Stimulated activated CD8-positive, alpha-beta memory T cell treated with anti-CD3 and anti-CD28 coated beads, Interleukin-4, amount 100 ng/mL, for 48 hours (primary cell): ENCODE measurements at regions not wholly inside any gene's neighbourhood (a gene's known extent, or its start where the extent isn't known, plus 50 kb on each side); places are given as distances from the start of the nearest gene placed in this dataset.

ENCODE experiments used
- DNase-seq: peaks from one replicate; pipeline ENCODE4 v3.0.0-alpha.2; 2020

GRCh38 chr16:86919578-86920305 is 341.4 kb downstream of the FOXL1 start:
- no peak for DNase-seq

GRCh38 chr16:86921289-86921688 is 342.9 kb downstream of the FOXL1 start:
- no peak for DNase-seq

GRCh38 chr16:86922311-86922710 is 344.0 kb downstream of the FOXL1 start:
- DNase-seq = no peak

- no peak for DNase-seq
Measured at GRCh38 chr16:86923656-86924055, 345.3 kb downstream of the FOXL1 start.

- DNase-seq = no peak
Measured at GRCh38 chr16:86924537-86924936, 346.2 kb downstream of the FOXL1 start.

GRCh38 chr16:86925067-86925791 is 346.9 kb downstream of the FOXL1 start:
- no peak for DNase-seq

GRCh38 chr16:86926181-86927094 is 348.1 kb downstream of the FOXL1 start:
- no peak for DNase-seq

GRCh38 chr16:86927699-86928098 is 349.4 kb downstream of the FOXL1 start:
- DNase-seq = no peak

DNA sequence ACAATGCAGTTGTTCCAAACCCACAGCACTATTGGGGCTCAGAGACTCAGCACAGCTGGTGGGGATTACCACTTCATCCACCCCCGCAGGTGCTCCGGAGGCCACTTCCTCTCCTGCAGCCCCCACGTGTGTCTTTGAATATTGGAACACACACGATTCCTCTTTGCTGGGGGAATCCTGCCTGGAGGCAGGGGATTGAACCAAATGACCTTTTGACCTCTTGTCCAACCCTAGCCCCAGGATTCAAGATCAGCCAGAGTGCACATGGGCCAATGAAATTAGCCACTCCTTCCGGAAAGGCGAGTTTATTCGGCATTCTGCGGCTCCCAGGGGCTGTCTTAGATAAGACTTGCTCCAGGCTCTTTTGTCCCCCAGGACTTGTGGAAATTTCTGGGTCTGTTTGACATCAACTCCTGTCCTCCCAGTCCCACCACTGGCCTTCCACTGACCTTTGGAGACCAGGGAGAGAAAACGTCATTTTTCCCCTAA is 350.2 kb downstream of the FOXL1 start:
- DNase-seq = no peak

GRCh38 chr16:86929057-86929871 is 350.9 kb downstream of the FOXL1 start:
- no peak for DNase-seq

GRCh38 chr16:86930001-86930400 is 351.7 kb downstream of the FOXL1 start:
- DNase-seq = no peak

- no peak for DNase-seq
Measured at GRCh38 chr16:86930663-86931373, 352.5 kb downstream of the FOXL1 start.

- DNase-seq = no peak
Measured at GRCh38 chr16:86931410-86931941, 353.1 kb downstream of the FOXL1 start.

DNA sequence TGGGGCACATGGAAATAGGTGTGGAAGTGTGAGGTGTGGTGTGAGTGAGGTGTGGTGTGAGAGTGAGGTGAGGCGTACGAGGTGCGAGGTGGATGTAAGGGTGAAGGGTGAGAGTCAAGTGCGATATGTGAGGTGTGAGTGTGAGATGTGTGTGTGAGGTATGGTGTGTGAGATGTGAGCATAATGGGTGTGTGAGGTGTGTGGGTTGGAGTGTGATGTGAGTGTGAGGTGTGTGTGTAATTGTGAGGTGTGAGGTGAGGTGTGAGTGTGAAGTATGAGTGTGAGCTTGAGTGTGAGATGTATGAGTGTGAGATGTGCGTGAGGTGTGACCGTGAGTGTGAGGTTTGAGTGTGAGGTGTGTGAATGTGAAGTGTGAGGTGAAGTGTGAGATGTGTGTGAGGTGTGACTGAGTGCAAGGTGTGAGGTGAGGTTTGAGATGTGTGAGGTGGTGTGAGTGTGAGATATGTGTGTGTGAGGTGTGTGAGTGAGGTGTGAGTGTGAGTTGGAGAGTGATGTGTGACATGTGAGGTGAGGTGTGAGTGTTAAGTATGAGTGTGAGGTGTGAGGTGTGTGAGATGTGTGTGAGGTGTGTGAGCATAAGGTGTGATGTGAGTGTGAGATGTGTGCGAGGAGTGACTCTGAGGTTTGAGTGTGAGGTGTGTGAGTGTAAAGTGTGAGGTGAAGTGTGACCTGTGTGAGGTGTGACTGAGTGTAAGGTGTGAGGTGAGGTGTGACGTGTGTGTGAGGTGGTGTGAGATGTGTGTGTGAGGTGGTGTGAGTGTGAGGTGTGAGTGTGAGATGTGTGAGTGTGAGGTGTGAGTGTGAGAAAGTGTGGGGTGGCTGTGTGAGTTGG is 354.0 kb downstream of the FOXL1 start:
- no peak for DNase-seq

- no peak for DNase-seq
Measured at GRCh38 chr16:86934581-86935375, 356.4 kb downstream of the FOXL1 start.

GRCh38 chr16:86939609-86940008 is 361.3 kb downstream of the FOXL1 start:
- DNase-seq = no peak

- DNase-seq = no peak
Measured at GRCh38 chr16:86941731-86942130, 363.4 kb downstream of the FOXL1 start.

GRCh38 chr16:86942151-86943051 is 364.1 kb downstream of the FOXL1 start:
- no peak for DNase-seq
